Caco-2 (cell line): ENCODE measurements at regions not wholly inside any gene's neighbourhood (a gene's known extent, or its start where the extent isn't known, plus 50 kb on each side); places are given as distances from the start of the nearest gene placed in this dataset.

Experiments
- BruUV-seq: library from RNA; stranded (reverse); fragments of 400-500 nt; replicated peaks from 2 replicates; lab custom pipeline; 2021; lab: Mats Ljungman, UMichigan
- CTCF ChIA-PET: fragments of 300-600 bp; sonication (Branson Sonifier 250); formaldehyde crosslinking; loops from one replicate; lab custom pipeline; 2022; ENCODE audit warnings: antibody characterized with exemption; lab: Charles Lee
- POLR2A ChIA-PET: fragments of 300-600 bp; sonication (Branson Sonifier 250); formaldehyde crosslinking; loops from one replicate; lab custom pipeline; 2022; ENCODE audit warnings: antibody characterized with exemption; lab: Charles Lee
- DNase-seq, 2 experiments: peaks; one replicate each; pipeline versions ENCODE4 v3.0.0 to v3.0.0-alpha.2; 2020 to 2022
- H3K27me3 ChIP-seq: replicated peaks from 2 replicates; pipeline ENCODE4 v1.6.0; 2011; ENCODE audit warnings: low read length; ENCODE audit not compliant: control insufficient read depth, insufficient read depth
- H3K36me3 ChIP-seq: 2 replicates; pipeline ENCODE4 v1.5.1; 2011; ENCODE audit warnings: low read length; ENCODE audit not compliant: control insufficient read depth, insufficient read depth
- H3K4me1 ChIP-seq: fragments of 250-450 bp; sonication (Bioruptor Pico); 2 replicates; pipeline ENCODE4 v1.5.1; 2020; ENCODE audit warnings: mild to moderate bottlenecking
- H3K4me3 ChIP-seq: 2 replicates; pipeline ENCODE4 v1.5.1; 2011; ENCODE audit warnings: low read depth, mild to moderate bottlenecking, control low read depth, low read length
- H3K9me3 ChIP-seq: fragments of 250-450 bp; sonication (Bioruptor Pico); 2 replicates; pipeline ENCODE4 v1.5.1; 2020; ENCODE audit warnings: mild to moderate bottlenecking, moderate library complexity
- H3K27ac Mint-ChIP-seq: one replicate; pipeline ENCODE4 v1.8.0; 2022; ENCODE audit warnings: mixed read lengths; ENCODE audit not compliant: unreplicated experiment
- H3K27me3 Mint-ChIP-seq: one replicate; pipeline ENCODE4 v1.8.0; 2022; ENCODE audit warnings: mixed read lengths; ENCODE audit not compliant: insufficient read depth, unreplicated experiment
- H3K36me3 Mint-ChIP-seq: one replicate; pipeline ENCODE4 v1.8.0; 2022; ENCODE audit warnings: mild to moderate bottlenecking, mixed read lengths; ENCODE audit not compliant: insufficient read depth, unreplicated experiment
- H3K4me1 Mint-ChIP-seq: one replicate; pipeline ENCODE4 v1.8.0; 2022; ENCODE audit warnings: low read depth, mixed read lengths; ENCODE audit not compliant: unreplicated experiment
- H3K4me3 Mint-ChIP-seq: one replicate; pipeline ENCODE4 v1.8.0; 2022; ENCODE audit warnings: mild to moderate bottlenecking, moderate library complexity, mixed read lengths; ENCODE audit not compliant: unreplicated experiment
- H3K9me3 Mint-ChIP-seq: one replicate; pipeline ENCODE4 v1.8.0; 2022; ENCODE audit warnings: mixed read lengths; ENCODE audit not compliant: unreplicated experiment
- CTCF ChIP-seq, 2 experiments: fragments of 200-600 bp in 1 of 2; IDR thresholded peaks; 1 replicate in 1 of 2; 2 replicates in 1 of 2; pipeline versions ENCODE4 v1.5.1 to v1.8.0; 2011 to 2022; ENCODE audit warnings: antibody characterized with exemption in 1 of 2, control low read depth in 1 of 2, inconsistent platforms in 1 of 2, low read depth in 1 of 2, low read length in 1 of 2, mild to moderate bottlenecking in 1 of 2, moderate library complexity in 1 of 2; ENCODE audit not compliant: insufficient read depth in 1 of 2, severe bottlenecking in 1 of 2, unreplicated experiment in 1 of 2
- intact Hi-C: fragments of 100-400 bp; cut with micrococcal nuclease; formaldehyde crosslinking; loops from one replicate; pipeline ENCODE4 v1.10.0; 2022; ENCODE audit not compliant: unreplicated experiment

GRCh38 chr6:119845161-119845560 lies 495.6 kb upstream of the MAN1A1 start:
- H3K9me3 Mint-ChIP-seq = no peaks in the 10 kb centered on the region
- ChIA-PET POLR2A (no interaction called here), CTCF (no interaction called here)
- H3K27me3 Mint-ChIP-seq = no peaks in the 10 kb centered on the region
- Histone ChIP-seq H3K9me3 (no peaks in the 10 kb centered on the region), H3K36me3 (no peaks in the 10 kb centered on the region), H3K4me1 (no peaks in the 10 kb centered on the region), H3K27me3 (no peaks in the 10 kb centered on the region), H3K4me3 (no peak overlapping the region)
- BruUV-seq = no TSS peak
- no peak overlapping the region for H3K27ac Mint-ChIP-seq
- no peak overlapping the region for H3K4me3 Mint-ChIP-seq
- intact Hi-C loops = no loop called here
- no peak for TF ChIP-seq CTCF (IDR thresholded peaks at IDR 0.05; ENCODE audit: insufficient read depth in 1 of 2, low read depth in 1 of 2, low read length in 1 of 2, severe bottlenecking in 1 of 2, unreplicated experiment in 1 of 2)
- H3K36me3 Mint-ChIP-seq = no peaks in the 10 kb centered on the region
- DNase-seq = no peak
- H3K4me1 Mint-ChIP-seq = no peaks in the 10 kb centered on the region

GRCh38 chr6:119844387-119844786 lies 494.8 kb upstream of the MAN1A1 start:
- intact Hi-C loops = no loop called here
- no peak overlapping the region for H3K4me3 ChIP-seq
- Mint-ChIP-seq H3K27me3 (no peaks in the 10 kb centered on the region), H3K4me1 (no peaks in the 10 kb centered on the region), H3K9me3 (no peaks in the 10 kb centered on the region), H3K36me3 (no peaks in the 10 kb centered on the region), H3K4me3 (no peak overlapping the region), H3K27ac (no peak overlapping the region)
- CTCF ChIA-PET = no interaction called here
- no peaks in the 10 kb centered on the region for H3K4me1 ChIP-seq
- TF ChIP-seq CTCF (IDR thresholded peaks at IDR 0.05; ENCODE audit: insufficient read depth in 1 of 2, low read depth in 1 of 2, low read length in 1 of 2, severe bottlenecking in 1 of 2, unreplicated experiment in 1 of 2) = no peak
- DNase-seq = no peak
- POLR2A ChIA-PET = no interaction called here
- H3K36me3 ChIP-seq = no peaks in the 10 kb centered on the region
- no peaks in the 10 kb centered on the region for H3K27me3 ChIP-seq
- no peaks in the 10 kb centered on the region for H3K9me3 ChIP-seq
- no TSS peak for BruUV-seq

GRCh38 chr6:119842191-119842590 lies 492.6 kb upstream of the MAN1A1 start:
- CTCF ChIA-PET = no interaction called here
- no peak for DNase-seq
- no peak overlapping the region for H3K4me3 ChIP-seq
- no peaks in the 10 kb centered on the region for H3K27me3 ChIP-seq
- no peak for TF ChIP-seq CTCF (IDR thresholded peaks at IDR 0.05; ENCODE audit: insufficient read depth in 1 of 2, low read depth in 1 of 2, low read length in 1 of 2, severe bottlenecking in 1 of 2, unreplicated experiment in 1 of 2)
- Mint-ChIP-seq H3K27me3 (no peaks in the 10 kb centered on the region), H3K4me3 (no peak overlapping the region), H3K9me3 (no peaks in the 10 kb centered on the region), H3K36me3 (no peaks in the 10 kb centered on the region), H3K27ac (no peak overlapping the region), H3K4me1 (no peaks in the 10 kb centered on the region)
- intact Hi-C loops = no loop called here
- H3K4me1 ChIP-seq = no peaks in the 10 kb centered on the region
- H3K9me3 ChIP-seq = no peaks in the 10 kb centered on the region
- H3K36me3 ChIP-seq = no peaks in the 10 kb centered on the region
- POLR2A ChIA-PET = no interaction called here
- no TSS peak for BruUV-seq
